GM18517 (cell line): ENCODE measurements at regions not wholly inside any gene's neighbourhood (a gene's known extent, or its start where the extent isn't known, plus 50 kb on each side); places are given as distances from the start of the nearest gene placed in this dataset.

Experiments
- ATAC-seq: cut with Tn5 transposase; IDR thresholded peaks from one replicate; pipeline ENCODE4 v1.9.1; 2021; ENCODE audit warnings: mild to moderate bottlenecking, moderate library complexity; ENCODE audit not compliant: unreplicated experiment

DNA sequence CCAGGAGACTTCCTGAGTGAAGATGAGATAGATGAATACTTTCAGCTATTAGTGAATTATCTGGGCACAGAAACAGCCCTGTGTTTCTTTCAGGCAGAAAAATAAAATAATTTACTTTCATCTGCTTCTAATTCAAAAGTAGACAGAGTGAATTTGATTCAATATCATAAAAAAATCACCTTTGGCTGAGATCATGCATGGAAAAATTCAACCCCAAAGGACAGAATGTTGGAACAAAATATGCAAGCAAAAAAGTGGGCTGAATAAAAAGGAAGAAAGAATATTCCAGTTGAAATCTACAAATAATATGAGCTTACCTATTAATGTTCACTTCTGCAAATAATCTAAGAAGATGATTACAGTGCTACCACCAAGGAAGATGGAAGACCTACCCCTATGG, 546.9 kb downstream of the TFAP2B start:
- no peak for ATAC-seq

DNA sequence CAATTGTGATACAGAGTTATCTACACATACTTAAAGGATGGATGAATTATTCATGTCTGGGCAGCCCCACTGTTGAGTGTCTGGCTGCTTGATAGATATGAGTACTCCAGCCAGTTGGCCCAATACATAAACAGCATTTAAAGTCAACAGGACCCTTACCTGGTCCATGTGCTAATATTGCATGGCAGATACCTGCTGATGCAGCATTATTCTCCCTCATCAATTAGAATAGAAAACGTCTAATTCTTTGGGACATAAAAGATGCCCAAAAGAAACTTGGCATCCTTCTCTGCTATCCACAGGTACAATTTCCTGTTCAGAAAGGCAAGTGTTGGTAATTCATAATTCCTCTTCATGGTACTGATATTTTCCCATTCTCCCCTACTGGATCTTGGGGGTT, 550.8 kb downstream of the TFAP2B start:
- no peak for ATAC-seq

DNA sequence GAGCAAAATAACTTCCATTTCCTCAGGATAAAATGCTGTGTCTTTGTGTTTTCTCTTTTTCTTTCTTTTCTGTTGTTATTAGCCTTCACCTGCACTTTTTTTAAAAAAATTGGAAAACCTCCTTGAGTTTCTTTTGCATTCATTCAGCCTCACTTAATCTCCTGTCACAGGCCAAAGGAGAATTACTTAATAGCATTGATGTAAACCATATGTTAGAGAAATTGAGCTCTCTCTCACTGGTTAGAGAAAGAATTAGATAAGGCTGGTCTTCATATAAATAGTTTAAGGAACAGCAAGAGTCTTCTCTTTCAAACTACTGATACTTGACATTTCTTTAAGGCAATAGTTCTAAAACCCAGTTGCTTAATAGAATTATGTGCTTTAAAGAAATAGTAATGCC, 564.2 kb downstream of the TFAP2B start:
- ATAC-seq: no peak

DNA sequence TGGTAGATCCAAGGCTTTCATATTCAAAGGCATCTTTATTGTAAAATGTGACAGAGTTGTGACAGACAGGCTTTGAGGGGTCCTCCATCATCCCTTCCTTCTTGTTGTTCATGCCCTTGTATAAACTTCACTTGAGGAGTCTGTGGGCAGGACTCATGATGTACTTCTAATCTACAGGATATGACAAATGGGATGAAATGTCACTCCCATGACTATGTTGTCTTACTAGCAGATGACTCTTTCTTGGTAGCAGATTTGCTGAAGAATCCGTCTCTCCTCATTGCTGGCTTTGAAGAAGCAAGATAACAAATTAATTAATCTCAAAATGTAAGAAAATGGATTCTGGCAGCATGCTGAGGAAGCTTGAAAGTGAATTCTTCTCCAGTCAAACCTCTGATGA, 566.1 kb downstream of the TFAP2B start:
- no peak for ATAC-seq

DNA sequence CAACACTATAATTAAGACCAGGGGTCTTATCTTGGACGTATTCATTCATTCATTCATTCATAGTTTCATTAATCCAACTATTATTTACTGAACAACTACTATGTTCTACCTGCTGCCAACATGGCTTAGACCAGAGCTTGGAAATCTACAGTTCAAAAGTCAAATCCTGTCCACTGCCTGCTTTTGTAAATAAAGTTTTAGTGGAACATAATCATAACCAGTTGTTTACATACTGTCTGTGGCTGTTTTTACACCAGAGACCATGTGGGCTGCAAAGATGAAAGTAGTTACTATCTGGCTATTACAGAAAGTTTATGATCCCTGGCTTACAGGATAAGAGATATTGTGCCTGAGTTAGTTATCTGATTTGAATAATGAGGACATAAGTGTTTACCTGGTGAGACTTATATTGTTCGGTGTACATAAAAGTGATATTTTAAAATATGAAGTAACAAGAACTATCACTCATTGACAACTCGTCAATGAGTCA, 567.7 kb downstream of the TFAP2B start:
- ATAC-seq: no peak

DNA sequence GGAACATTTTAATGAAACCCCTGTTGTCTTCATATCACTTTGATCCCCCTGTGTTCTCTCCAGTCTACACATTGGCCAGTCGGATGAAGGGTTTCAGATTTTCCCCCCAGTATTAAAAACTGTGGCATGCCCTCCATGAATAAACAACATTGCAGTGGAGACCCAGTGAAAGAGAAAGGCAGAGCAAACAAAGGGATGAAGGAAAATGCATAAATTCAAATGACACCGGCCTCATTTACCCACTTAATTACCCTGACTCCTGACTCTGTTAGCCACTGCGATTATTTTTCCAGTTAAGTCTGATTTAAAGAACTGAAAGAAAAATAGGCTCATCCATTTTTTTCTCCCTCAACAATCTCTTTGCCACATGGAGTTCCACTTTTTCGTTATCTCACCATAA, 569.2 kb downstream of the TFAP2B start:
- ATAC-seq: no peak

DNA sequence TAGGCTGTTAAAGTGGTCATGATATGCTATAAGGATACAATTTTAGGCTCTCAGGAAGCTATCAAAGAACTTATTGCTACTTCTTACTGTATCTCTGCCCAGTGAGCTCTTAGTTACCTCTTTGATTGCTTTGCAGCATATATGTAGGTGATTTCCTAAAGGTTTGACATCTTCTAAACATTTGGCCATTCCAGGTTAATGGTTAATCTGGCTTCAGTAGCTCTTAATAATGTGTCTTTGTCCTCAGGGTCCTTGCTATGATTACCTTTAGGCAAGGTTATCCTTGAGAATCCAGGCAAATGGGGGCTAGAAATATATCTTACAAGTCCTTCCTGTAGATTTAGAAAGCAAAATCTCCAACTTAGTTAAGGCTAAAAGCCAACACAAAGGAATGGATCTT, 575.4 kb downstream of the TFAP2B start:
- no peak for ATAC-seq

DNA sequence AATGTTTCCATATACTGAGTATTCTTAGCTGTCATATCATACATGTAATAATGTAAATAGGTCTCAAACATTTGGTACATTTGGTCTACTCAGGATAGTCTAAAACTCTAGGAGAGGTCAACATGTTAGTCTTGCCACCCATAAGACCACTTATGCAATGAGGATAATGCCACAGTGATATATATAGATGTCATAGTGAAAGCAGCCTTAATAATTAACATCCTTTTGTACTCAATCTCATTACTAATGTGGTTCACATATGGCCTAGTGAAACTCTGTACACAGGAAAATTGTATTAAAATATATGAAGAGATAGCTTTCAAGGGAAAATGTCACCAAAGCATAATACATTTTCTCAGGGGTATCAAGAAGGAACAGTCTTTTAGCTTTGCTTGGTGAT, 577.9 kb downstream of the TFAP2B start:
- peak; percentile 70 for ATAC-seq

DNA sequence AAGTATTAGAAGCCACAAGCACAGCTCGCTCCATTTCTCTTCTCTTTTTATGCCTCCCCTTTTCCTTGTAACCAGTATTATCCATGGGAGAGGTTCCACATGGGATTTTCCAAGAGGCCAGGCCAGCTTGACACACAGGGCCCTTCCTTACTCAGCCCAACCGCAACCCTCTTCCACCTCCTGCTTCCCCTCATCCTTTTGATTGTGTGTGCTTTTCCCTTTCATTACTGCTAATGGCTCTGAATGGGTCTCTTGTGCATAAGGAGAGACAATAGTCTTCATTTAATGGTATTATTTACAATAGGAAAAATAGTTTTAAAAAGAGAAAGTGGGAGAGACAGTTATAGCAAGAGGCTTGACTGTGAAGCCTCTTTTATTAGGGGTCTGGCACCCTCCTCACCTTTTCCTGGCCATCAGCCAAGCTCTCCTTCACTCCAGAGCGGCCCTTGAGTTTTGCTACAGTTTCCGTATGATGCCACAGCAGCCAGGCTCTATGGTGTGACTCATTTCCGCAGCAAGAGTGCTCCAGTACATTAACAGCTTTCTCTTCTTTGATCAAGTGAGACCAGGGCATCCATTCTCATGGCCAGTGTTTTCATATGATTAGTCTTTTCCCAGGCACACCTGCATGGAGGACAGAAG, 579.5 kb downstream of the TFAP2B start:
- no peak for ATAC-seq

DNA sequence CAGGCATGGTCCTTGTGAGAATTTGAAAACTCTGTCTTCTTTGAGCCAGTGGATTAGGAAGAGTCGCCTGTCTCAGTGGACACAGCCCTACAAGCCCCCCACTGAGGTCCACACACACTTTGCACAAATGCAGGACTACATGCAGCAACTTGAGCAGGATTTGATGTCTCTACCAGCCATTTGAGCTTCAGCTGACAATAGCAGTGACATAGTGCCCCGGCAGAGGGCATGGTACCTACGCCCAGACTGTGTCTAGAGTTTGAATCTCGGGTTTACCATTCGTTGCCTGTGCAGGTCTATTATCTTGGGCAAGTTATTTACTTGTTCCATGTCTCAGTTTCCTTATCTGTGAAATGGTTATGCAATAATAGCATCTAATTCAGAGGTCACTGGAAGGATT, 580.1 kb downstream of the TFAP2B start:
- ATAC-seq: no peak

DNA sequence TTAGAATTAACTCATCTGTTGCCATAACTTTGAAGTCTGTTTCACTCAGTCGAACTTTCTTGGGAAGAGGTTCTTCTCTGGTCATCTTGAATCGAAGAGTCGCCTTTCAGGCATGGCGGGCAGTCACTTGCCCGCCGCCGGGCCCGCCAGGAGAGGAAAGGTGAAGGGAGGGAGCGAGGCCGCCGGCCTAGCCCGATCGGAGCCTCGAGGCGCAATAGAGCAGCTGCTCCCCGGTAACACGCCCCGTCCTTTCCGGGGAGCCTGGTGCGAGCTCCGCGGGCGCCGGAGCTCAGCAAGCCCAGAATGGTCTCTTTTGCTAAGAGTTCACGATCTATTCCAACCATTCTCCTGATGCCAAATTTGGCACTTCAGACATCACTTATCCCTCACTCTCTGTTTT, 591.8 kb downstream of the TFAP2B start:
- no peak for ATAC-seq

DNA sequence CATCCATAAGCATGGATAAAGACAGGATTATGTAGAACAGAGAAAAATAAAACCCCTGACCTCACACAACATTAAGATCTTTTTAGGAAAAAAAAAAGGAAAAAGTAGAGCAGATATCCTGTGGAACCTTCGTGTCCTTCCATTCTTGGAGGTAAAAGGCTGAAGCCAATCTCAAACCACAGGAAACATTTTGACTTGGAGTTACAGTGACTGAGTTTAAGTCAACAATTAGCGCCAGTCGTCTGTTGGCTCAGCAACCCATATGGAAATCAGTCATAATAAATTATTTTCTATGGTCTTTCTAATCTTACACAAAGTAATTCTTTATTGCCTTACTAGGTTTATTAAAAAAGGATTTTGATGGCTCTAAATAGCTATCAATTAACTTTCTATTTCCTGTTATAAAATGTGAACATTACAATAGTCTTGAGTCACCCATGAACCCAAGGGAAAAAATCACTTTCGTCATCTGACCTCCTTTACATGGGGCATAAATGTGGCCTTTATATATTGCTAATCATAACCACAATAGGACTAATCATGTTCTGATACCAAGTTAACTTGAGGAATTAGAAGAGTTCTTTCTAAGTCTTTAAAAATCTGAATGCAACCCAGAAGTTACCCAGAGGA, 592.9 kb downstream of the TFAP2B start:
- ATAC-seq: no peak

DNA sequence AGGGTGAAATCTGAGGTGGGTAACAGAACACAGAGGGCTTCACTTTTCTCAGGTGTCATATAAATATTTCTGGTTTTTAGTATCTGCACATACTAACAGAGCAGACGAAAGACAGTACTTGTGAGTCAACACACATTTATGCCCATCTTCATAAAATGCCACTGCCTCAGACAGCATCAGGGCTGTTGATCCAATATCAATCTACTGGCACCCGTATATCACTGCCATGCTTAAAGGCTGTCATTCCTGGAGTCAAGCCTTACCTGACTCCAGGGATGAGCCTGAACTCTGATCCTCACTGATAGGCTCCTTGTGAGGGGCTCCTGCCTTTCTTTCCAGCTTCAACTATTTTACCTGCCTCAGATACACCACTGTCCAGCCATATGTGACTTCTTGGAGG, 595.7 kb downstream of the TFAP2B start:
- ATAC-seq: no peak

DNA sequence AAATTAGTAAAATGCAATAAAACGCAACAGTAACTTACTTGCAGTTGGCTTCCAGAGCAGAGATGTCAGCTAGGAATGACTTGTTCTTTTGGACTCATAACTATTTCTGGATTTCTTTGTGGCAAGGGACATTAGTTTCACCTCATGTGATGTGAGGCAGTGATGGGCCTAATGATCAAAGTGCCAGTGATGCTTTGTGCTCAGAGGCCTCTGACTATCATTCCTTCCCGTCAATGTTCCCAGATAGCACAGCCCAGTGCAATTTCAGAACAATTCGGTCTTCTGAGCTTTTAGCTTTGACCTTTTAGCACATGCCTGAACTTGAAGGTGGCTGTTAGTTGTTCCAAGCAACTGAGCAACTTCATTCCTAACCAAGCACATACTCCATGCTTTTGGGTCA, 596.8 kb downstream of the TFAP2B start:
- no peak for ATAC-seq

DNA sequence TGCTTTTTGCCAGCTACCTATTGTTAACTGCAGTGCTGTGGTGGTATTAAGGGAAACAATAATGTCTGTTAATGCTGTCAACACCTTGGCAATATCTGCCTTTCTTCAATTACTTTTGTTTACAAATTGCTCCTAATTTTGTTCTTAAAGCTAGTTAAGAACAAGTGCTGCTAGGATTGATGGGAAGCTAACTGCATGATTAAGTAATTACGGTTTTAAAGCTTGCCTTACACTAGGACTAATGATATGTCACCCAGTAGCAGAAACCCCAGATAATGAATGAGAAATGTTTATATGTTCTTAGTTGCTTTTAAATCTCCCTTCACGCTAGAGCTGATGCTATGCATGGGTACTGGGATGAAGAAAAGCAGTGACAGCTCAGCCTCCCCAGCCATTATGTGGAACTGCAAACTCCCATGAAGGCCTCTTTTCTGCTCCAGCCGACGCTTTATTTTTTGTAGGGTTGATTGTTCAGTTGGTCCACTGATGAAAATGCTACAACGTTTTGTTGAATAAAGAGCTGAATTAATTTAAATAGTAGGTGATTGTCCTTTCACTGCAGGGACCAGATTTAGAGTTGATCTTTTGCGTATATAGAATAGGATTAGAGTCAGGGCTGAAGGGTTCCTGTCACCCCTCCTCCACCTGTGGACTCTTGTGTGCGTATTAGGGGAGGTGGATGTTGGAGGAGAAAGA, 610.5 kb downstream of the TFAP2B start:
- ATAC-seq: no peak

DNA sequence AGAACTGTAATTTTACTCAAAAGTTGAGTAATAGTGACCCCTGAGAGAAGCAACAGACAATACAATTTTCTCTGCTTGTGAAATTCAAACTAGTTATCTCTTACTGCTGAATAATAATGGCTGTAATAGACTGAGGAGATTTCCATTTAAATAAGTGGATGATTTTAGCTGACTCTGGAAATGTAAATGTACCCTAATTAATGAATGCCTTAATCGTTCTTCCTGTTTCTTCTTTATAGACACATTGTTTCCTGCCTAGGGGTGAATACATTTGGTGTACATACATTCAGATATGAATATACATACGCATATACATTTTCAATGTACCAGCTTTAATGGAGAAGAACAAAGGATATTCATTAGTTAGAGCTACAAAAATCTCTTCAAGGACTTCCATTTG, 611.9 kb downstream of the TFAP2B start:
- ATAC-seq: no peak

DNA sequence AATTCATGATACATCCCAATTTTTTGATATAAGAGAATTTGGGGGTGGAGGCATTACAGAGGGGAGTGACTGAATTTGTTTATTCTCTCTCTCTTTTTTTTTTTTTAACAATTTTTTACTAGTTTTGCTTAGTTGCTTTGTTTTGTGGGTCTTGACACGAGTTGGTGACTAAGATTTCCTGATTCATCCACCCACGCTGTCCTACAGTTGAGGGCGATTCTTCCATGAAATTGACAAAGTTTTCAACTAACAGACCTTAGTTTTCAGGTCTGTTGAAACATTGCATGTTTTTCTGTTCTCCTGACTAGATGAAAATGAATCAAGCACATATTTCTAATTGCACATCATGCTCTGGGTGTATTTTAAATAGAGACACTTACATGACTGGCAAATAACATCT, 613.8 kb downstream of the TFAP2B start:
- no peak for ATAC-seq

DNA sequence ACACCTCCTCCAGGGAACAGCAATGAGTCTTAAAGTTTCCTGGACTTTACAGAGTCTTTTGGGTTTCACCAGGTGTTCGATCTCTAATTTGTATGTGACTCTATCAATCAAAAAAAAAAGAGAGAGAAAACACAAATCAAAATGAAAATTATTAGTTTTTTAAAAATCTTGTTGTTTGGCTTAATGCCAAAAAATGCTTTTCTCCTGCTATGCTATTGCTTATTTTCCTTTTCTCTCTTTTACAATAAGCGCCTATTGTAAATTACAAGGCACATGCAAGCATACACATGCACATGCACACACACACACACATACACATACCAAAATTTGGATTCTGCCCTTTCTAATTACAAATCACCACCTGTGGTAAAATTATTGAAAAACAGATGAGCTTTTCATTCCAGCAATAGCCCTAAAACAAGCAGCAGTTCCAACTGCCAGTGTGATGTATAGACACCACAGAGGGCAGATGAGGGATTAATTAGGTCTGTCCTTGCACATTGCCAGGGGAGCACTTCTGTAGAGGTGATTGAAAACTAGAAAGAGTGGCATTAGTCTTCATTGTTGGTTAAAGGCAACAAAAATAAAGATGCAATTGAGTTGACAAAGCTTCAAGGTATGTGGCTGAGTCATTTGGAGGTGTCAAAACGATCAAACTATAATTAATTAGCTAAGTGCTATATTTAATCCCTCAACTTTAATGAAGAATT, 631.7 kb downstream of the TFAP2B start:
- no peak for ATAC-seq

DNA sequence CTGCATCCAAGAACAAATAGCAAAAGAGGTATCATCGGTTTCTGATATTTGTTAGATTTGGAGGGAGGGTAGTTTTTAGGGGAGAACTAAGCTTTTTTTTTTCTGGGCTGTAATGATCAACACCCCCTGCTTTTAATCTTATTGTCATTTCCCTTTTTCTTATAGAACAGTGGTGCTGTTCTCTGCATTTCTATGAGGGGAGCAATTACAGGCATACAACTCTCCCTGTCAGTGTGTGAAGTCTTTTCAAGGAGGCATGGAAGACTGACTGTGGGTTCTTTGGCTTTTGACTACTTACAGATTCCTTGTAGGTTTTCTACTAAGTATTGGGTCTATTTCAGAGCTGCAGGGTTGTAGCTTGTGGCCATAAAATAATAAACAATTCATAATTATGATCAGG, 632.3 kb downstream of the TFAP2B start:
- ATAC-seq: no peak

DNA sequence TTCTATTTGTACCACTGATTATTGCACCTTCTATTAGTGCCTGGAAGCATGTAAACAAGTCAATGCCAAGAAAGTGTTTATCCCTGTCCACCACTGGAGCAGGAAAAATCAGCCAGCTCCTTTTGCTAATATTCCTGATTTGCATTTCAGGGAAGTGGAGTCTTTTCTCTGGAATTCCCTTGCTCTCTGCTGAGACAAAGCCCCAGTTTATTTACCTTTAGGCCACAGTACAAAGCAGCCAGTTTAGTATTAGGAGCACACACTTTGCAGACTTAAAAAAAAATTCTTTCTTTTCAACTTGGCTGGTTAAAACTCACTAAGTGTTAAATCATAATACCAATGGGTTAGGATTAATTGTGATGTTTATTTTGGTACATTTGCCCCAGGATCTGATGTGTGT, 631.1 kb downstream of the PKHD1 start:
- ATAC-seq: no peak

DNA sequence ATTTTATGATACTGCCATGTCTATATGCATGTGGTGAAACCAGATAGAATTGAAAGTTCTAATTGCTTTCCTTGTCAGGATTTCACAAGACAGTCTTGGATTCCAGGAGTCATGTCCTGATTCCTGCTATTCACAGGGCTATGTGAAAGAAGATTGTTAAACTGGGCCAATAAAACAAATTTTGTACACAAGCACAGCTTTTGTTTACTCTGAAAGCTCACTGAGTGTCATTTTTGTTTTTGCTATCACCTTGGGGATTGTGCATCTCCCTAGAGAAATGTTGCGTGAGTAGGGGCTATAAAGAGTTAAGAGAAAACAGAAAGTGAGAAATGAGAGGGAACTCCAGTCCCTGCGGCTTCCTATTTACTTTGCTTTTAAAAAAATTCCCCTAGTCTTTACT, 627.5 kb downstream of the PKHD1 start:
- ATAC-seq: peak; percentile 98

DNA sequence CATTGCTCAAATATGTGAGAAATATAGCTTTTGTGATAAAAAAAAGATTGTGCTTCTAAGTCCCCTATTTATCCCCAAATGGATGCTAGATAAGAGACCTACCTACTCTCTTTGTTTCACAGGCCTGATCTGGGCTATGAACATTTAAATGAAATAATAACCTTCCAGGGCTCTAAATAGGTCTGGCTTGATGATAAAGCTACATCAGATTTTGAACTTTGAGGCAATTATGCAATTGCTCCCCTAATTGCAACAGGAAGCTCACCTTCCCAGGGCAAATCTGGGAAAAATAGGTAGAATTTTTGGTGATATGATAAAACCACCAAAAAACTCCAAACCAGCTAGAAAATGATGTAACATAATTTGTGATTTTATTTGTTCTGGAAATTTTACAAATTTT, 624.5 kb downstream of the PKHD1 start:
- no peak for ATAC-seq
